ENCODE measurements at regions not wholly inside any gene's neighbourhood (a gene's known extent, or its start where the extent isn't known, plus 50 kb on each side); places are given as distances from the start of the nearest gene placed in this dataset.

GRCh38 chr11:98793276-98793675, 227.5 kb upstream of the CNTN5 start:
- no peak for DNase-seq (ENCODE audit: low read depth)
- H3K4me3 ChIP-seq (ENCODE audit: low read depth, low read length), result no peak overlapping the region
- no peak for TF ChIP-seq CTCF (IDR thresholded peaks at IDR 0.05; ENCODE audit: insufficient read depth, low read length)

GRCh38 chr11:98798333-98798732, 222.4 kb upstream of the CNTN5 start:
- TF ChIP-seq CTCF (IDR thresholded peaks at IDR 0.05; ENCODE audit: insufficient read depth, low read length), result no peak
- H3K4me3 ChIP-seq (ENCODE audit: low read depth, low read length), result no peak overlapping the region
- no peak for DNase-seq (ENCODE audit: low read depth)

- no peak overlapping the region for H3K4me3 ChIP-seq (ENCODE audit: low read depth, low read length)
- TF ChIP-seq CTCF (IDR thresholded peaks at IDR 0.05; ENCODE audit: insufficient read depth, low read length), result no peak
- DNase-seq (ENCODE audit: low read depth), result no peak
Measured at GRCh38 chr11:98800696-98801095, 220.1 kb upstream of the CNTN5 start.

- no peak for TF ChIP-seq CTCF (IDR thresholded peaks at IDR 0.05; ENCODE audit: insufficient read depth, low read length)
- no peak for DNase-seq (ENCODE audit: low read depth)
- H3K4me3 ChIP-seq (ENCODE audit: low read depth, low read length), result no peak overlapping the region
Measured at GRCh38 chr11:98828986-98829708, 191.6 kb upstream of the CNTN5 start.

- no peak for TF ChIP-seq CTCF (IDR thresholded peaks at IDR 0.05; ENCODE audit: insufficient read depth, low read length)
- no peak overlapping the region for H3K4me3 ChIP-seq (ENCODE audit: low read depth, low read length)
- no peak for DNase-seq (ENCODE audit: low read depth)
Measured at GRCh38 chr11:98829971-98830370, 190.8 kb upstream of the CNTN5 start.

- TF ChIP-seq CTCF (IDR thresholded peaks at IDR 0.05; ENCODE audit: insufficient read depth, low read length), result no peak
- H3K4me3 ChIP-seq (ENCODE audit: low read depth, low read length), result no peak overlapping the region
- DNase-seq (ENCODE audit: low read depth), result no peak
Measured at GRCh38 chr11:98834776-98835175, 186.0 kb upstream of the CNTN5 start.

GRCh38 chr11:98835335-98835734, 185.4 kb upstream of the CNTN5 start:
- no peak for TF ChIP-seq CTCF (IDR thresholded peaks at IDR 0.05; ENCODE audit: insufficient read depth, low read length)
- no peak overlapping the region for H3K4me3 ChIP-seq (ENCODE audit: low read depth, low read length)
- no peak for DNase-seq (ENCODE audit: low read depth)

All from fibroblast of the aortic adventitia (primary cell).